SW480 (cell line): ENCODE measurements at regions not wholly inside any gene's neighbourhood (a gene's known extent, or its start where the extent isn't known, plus 50 kb on each side); places are given as distances from the start of the nearest gene placed in this dataset.
A peak's percentile ranks its signal among the peaks of the same experiment; 100 is the strongest.

Experiments used
- DNase-seq: peaks from one replicate; pipeline ENCODE4 v3.0.0-alpha.2; 2016; ENCODE audit warnings: low spot score

GRCh38 chr9:108150736-108151586 lies 661.4 kb upstream of the KLF4 start:
- DNase-seq, result peak; percentile 47

DNA sequence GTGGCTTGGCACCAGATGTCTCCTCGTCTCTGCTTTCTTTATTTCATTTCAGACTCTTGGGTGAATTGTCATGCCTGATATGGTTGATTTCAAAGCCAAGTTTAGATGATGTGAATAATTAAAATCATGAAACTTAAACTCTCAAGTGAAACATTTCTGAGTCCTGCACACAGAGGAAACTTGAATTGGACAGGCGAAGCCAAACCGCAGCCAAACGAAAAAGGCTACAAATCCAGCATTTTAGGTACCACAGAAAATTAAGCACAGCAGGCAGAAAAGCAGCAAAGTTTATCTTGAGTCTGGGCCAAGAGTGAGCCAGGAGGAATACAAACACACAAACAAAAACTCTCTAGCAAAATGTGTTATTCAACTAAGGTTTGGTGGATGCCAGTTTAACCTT lies 659.8 kb upstream of the KLF4 start:
- no peak for DNase-seq

DNA sequence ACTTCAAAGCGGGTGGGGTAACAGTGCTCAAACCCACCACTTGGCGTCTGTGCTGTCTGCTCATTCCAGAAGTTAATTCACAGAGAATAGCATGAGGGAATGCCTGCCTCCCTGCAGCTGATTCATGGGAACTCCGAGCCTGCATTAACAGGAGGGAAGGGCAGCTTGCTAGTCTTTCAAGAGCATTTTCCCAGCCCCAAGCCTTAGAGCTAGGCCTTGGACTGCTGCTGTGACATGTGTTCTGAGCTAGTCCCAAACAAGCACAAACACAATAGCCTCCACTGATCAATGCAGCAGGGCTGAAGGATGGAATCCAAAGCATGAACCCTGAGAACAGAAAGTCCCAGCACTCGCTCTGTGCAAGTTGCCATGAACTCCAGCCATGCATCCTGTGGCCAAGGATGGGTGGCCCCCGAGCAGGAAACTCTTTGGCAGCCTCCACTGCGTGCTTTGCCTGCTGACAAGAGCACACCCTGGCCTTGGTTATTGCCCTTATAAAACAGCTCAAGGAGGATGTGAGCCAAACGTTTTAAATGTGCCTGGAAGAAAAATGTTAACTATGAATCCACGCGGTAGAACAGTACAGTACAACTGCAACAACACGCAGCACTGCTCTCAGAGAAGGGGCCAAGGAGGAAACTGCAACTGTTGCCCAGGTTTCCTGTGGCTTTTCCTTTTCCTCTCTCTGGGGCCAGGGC lies 653.1 kb upstream of the KLF4 start:
- DNase-seq, result peak; percentile 6

- DNase-seq, result no peak
Observed at GRCh38 chr9:108142142-108142503, 652.6 kb upstream of the KLF4 start.

DNA sequence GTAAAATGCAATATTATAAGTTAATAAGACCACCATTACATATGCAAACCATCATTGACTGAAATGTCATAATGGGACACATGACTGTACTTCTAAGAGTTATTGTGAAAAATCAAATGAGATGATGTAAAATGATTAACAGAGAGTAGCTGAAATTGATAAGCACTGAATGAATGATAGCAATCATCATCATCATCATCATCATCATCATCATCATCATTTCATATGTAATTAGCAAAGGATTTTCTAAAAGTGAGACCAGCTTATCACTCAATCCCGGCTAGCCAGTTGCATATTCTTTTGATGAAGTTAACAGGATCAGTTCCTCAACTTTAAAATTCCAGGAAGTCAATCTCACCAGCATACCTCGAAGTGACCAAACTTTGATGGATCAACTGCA lies 650.3 kb upstream of the KLF4 start:
- DNase-seq, result no peak

DNA sequence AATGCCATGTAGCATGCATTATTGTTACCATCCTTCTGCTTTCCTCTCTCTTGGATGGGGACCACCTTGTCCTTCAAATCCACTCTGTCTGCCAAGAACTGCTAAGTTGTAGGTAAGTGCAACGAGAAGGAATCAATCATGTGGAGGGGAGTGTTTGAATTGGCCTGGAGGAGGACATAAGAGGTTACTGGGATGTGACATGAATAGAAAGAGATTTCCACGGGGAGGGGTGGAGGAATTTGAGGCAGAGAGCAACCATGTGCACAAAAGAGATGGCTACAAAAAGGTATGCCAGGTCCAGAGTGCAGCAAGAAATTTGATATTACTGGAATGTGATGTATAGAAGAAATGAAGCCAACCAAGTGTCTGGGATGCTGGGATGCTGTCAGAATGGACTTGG lies 648.9 kb upstream of the KLF4 start:
- DNase-seq, result no peak

GRCh38 chr9:108136656-108137055 lies 647.1 kb upstream of the KLF4 start:
- no peak for DNase-seq

DNA sequence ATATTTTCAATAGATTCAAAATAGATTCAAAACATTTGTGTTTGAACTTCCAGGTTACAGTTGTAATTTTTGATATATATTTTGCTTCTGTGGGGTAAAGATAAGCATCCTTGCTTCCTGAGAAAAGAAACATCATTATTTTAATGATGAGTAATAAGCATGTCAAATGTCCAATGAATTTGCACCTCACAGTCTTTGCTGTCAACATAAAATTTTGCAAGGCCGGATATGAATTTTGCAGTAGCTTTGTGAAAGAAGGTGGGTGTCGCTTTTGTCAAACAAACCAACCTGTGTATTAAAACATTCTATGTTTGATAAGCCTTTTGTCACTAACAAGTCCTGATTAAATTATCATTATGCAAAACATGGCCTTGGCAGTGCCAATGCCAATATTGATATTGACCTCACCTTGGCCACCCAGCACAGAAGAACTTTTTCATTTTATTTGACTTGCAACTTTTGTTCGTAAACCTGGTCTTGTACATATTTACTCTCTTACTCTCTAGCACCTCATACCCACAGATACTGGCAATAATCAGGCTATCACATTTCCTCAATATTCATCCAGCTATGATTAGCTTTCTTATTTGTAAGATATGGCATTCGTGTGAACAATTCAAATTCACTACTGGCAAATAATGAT lies 645.0 kb upstream of the KLF4 start:
- no peak for DNase-seq

DNA sequence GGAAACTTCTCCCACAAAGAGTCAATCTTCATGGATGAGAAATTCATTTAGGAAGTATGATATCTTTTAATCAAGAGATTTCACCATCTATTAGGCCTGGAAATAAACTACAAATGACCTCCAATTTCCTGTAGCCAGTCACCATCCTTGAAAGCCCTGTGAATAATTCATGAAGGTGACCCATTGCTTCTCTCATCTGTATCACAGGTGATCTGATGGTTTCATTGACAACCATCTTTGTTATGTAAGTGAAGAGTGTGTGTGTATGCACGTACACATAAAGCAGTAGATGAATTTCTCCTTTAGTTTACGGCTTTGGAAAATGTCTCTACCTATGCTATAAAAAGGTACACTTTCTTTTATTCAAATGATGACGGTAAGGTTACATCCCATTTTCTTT lies 644.1 kb upstream of the KLF4 start:
- no peak for DNase-seq

- no peak for DNase-seq
Observed at GRCh38 chr9:108133101-108133500, 643.5 kb upstream of the KLF4 start.

DNA sequence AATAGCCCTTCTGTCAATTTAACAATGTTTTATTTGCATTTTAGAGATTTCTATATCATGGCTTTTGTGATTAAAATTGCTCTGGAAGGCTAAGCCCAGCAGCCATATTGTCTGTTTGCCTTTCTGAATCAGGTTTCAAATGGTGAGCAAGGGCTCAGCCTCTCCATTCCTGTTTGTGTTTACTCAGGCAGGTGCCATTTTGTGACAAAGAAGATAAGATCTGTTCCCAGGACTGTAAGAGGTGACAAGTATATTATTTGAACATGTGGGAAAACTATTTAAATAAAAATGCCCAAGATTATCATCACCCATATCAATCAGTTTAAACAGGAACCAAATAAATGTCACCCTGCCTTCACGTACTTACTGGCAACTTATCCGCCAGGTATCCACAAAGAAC lies 641.3 kb upstream of the KLF4 start:
- no peak for DNase-seq

DNA sequence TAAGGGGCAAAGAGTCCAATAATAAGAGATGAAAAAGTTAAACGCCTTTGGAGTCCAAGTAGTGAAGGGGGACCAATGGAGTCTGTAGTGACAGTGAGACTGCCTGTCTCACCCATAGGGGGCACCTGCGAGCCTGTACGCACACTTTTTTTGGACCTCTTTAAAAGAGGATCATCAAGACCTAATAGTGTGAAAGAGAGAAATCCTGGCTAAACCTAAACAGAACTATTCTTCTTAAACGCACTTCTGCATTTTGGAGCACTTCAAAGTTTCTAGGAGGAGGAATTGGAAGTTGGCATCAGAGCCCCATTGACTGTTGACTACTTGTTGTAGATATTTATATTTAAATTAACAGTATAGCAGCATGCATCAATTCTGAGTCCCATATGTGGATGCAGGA lies 636.1 kb upstream of the KLF4 start:
- DNase-seq, result no peak

DNA sequence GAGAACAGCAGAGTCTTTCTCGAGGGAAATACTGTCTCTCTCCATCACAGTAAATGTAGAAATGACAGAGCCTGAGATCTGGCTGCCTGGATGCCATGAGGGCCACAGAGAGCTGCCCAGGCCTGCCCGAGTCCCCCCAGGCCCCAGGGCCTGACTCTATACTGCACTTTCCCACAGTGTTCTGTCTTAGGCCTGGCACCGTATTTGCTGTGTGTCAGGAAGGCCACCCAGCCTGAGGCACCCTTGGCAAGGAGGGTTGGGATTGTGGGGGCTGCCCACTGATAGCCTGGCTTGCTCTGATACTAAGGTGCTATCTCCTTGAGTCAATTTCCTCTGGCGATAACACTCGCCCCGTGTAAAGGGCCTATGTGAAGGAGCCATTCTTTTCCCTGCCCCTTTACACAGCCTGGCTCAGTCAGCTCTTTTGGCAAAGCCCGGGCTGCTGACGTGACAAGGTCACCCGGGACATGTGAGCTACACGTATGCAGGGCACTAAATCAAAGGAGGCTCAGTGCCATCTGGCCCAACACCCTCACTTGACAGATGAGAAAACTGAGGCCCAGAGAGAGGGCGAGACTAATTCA lies 630.1 kb upstream of the KLF4 start:
- no peak for DNase-seq

GRCh38 chr9:108117795-108118194 lies 628.2 kb upstream of the KLF4 start:
- no peak for DNase-seq

- no peak for DNase-seq
Observed at GRCh38 chr9:108117306-108117705, 627.7 kb upstream of the KLF4 start.

DNA sequence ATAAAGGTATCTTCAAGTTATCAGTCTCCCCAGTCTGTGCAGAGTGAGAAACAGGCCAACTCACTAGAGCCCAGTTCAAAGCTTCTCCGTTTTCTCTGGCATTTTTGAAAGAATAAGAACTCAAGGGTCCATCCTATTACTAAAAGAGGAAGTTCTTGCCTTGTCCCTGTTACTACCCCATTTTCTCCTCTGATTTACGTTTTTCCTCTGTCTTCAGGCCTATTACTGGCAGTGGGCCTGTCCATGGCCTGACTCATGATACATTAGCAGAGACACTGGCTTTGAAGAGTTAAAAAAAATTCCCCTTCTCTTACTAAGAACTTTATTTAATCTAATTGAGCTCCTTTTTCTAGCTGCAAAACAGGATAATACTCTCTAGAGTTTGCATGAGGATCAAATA lies 624.0 kb upstream of the KLF4 start:
- DNase-seq, result no peak

DNA sequence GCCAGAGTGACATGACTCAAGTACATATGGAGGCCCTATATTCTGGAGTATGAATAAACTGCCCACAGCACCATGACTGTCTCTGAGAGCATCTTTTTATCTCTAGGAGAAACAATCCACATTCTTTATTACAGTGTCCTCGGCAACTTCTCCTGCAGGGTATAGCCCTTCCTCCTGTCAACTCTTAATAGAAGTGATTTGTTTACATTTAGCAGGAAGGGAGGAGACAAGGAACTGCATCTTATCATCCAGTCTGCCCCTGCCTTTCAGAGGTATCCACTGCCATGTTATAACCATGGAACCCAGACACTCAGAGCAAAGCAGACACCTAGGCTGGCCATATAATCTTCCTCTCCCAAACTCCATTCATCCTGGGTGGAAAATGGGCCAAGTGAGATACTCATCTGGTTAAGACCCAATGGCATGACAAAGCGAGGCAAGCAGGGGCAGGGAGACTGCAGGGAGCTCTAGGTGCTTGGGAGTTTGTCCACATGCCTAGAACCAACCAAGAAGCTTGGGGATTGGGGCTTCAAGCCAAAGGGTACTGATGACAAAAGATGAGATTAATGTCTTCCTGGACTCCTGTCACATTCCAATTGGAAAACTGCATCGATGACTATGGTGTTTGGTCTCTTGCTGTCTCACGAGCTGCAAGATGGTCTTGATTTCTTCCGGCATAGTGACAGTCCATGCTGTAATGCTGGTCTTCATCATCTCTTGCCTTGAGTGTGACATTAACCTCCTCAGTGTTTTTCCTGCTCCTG lies 620.5 kb upstream of the KLF4 start:
- DNase-seq, result no peak

DNA sequence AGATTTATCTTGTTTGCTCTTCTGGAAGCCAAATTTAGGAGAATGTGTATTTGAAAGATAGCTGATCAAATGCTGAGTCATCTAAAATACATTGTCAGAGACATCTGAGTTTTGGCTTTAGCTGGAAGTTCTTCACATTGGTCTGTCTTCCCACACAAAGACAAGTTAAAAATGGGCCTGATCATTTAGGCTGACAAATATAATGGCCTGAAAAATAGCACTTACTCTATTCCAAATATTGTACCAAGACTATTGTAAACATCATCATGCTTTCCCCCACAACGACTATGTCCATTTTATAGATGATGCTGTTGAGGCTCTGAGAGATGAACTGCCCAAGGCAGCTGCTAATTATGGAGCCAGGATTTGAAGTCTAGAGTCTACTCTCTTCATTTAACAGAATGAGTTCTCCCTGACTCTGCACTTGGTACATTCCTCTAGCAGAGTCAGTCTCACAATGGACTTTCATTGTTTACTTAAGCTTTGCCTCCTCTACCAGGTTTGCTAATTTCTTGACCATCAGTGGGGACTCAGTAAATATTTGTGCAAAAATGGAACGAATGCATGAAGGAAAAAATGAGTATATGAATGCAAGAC lies 619.4 kb upstream of the KLF4 start:
- DNase-seq, result no peak

DNA sequence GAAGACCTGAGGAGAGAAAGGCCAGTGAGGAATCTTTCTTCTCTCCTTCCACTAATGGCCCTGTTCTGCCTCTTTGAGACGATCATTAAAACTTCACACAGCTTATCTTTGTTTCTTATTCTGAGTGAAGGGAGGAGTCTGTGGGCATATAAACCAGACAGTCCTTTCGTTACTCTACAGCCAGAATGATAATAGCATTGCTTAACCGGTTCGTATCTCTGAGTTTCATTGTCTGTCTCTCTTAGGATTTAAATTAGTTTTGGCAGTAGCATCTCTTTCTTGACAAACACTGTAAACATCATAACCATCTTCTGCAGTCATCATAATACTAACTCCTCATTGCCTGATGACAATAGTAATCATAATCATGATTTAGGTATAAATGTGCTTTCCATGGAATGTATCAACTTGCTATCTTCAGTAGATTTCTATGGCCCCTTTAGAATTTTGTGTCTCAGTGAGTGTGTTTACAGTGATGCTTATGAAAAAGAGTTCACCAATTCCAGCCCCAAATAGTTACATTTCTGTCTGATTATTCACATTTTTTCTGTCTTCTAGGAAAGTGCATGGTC lies 618.8 kb upstream of the KLF4 start:
- DNase-seq, result no peak

DNA sequence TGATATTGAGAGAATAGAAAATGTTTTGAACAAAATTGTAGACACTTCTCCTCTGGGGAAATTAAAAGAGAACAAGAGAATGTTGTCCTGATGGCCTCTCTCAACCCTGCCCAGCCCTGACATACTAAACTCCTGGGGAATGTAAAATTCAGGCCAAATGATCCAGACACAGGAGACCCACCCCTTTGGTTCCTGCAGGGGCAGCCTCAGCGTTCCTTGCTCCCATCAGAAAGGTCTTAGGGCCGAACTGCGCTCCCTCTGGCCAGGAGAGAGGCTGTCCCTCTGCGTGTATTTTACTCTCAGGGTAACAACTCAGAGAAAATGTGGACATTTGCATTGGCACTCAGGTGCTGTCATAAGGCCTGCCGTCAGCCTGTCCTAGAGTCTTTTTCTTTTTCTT lies 616.3 kb upstream of the KLF4 start:
- DNase-seq, result no peak

DNA sequence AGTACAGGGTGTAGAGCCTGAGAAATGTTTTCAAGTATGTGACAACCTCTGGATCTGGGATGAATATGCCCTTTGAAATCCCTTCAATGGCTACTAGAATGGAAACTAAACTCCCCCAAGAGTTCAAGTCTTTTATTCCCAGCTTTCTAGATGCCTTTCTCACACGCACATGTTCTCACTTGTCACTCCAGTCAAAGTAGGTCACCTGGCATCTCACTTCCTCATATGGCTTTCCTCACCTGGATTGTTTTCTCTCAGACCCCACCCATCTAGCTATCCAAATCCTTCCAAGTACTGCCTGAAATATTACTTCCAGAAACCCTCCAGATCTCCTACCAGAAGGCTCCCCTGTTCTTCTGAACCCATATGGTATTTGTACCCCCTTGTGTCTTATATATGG lies 615.4 kb upstream of the KLF4 start:
- DNase-seq, result no peak
